ENCODE measurements at regions not wholly inside any gene's neighbourhood (a gene's known extent, or its start where the extent isn't known, plus 50 kb on each side); places are given as distances from the start of the nearest gene placed in this dataset.

- TF ChIP-seq POLR2A (IDR thresholded peaks at IDR 0.05; ENCODE audit: low read length) (no peak), GATA1 (IDR thresholded peaks at IDR 0.05; ENCODE audit: low read depth, low read length) (no peak)
- DNase-seq, result no peak
Observed at GRCh38 chr3:54071601-54072000, 50.8 kb upstream of the CACNA2D3 start.

DNA sequence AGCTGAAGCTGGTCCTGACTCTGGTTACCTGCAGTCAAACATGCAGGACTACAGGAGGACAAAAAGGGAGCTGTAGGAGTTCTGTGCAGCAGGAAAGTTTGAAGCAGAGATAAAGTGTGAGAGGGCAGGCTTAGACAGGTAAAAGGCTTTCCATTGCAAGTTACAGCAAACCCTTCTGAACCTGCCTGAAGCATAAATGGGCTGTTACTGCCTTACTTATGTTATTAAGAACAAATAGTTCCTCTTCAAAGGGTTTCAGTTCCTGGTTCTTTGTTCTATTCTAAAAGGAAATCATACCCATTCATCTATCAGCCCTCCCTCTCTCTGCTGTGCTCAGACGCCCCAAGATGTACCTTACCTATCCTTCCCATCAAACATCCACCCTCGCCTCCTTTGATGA lies 52.4 kb upstream of the CACNA2D3 start:
- no peak for TF ChIP-seq POLR2A (IDR thresholded peaks at IDR 0.05; ENCODE audit: low read length)
- no peak for DNase-seq

DNA sequence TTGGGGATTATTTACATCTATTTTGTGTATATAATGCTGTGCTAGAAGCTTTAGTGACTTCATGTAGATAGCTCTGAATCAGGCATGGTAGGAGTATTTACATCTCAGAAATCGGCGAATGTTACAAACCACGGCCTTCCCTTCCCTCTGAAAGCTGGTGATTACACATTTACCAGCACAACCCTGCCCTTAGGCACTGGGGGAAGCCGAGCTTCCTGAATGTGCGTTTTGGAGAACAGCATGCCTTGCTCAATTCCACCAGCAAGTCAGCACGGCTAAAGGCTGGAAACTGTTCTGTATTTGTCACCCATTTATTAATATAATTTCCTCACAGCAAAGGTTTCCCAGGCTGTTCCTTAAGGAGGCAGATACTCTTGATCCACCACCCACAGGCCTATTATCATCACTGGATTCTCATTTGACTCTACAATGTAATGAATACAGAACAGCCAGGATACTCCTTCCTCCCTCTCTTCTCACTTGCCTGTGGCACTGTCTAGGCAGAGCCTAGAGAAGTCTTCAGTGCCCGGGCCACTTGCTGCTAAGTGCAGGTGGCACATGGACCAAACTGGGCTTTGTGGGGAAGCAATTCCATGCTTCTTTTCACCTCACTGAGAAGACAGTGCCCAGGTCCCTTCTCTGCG lies 55.2 kb upstream of the CACNA2D3 start:
- no peak for DNase-seq
- TF ChIP-seq POLR2A (IDR thresholded peaks at IDR 0.05; ENCODE audit: low read length) (no peak), GATA1 (IDR thresholded peaks at IDR 0.05; ENCODE audit: low read depth, low read length) (no peak)

- no peak for DNase-seq
- TF ChIP-seq GATA1 (IDR thresholded peaks at IDR 0.05; ENCODE audit: low read depth, low read length) (no peak), POLR2A (IDR thresholded peaks at IDR 0.05; ENCODE audit: low read length) (no peak)
Observed at GRCh38 chr3:54066253-54066652, 56.1 kb upstream of the CACNA2D3 start.

- no peak for TF ChIP-seq GATA1 (IDR thresholded peaks at IDR 0.05; ENCODE audit: low read depth, low read length)
- no peak for DNase-seq
Observed at GRCh38 chr3:54065586-54065985, 56.8 kb upstream of the CACNA2D3 start.

- TF ChIP-seq POLR2A (IDR thresholded peaks at IDR 0.05; ENCODE audit: low read length), result no peak
- no peak for TF ChIP-seq GATA1 (IDR thresholded peaks at IDR 0.05; ENCODE audit: low read depth, low read length)
- DNase-seq, result no peak
Observed at GRCh38 chr3:54065140-54065539, 57.2 kb upstream of the CACNA2D3 start.

- no peak for TF ChIP-seq GATA1 (IDR thresholded peaks at IDR 0.05; ENCODE audit: low read depth, low read length)
- TF ChIP-seq POLR2A (IDR thresholded peaks at IDR 0.05; ENCODE audit: low read length), result no peak
- DNase-seq, result no peak
Observed at GRCh38 chr3:54064486-54064885, 57.9 kb upstream of the CACNA2D3 start.

GRCh38 chr3:54062546-54062945 lies 59.8 kb upstream of the CACNA2D3 start:
- DNase-seq, result no peak
- TF ChIP-seq GATA1 (IDR thresholded peaks at IDR 0.05; ENCODE audit: low read depth, low read length) (no peak), POLR2A (IDR thresholded peaks at IDR 0.05; ENCODE audit: low read length) (no peak)

DNA sequence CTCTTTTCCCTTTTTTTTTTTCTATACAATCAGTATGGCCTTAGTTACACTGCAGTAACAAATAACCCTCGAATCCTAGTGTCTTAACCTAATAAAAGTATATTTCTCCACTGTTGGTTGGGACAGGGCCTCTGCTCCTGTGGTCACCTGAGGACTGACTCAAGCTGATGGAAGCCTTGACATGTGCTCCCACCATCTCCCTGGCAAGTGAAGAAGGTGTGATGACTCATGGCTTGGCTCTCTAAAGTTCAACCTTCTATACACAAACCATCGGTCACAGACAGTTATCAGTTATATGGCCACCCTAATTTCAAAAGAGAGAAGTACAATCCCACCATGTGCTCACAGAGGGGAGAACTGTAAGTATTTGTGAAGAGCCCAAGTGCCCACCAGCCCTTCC lies 65.8 kb upstream of the CACNA2D3 start:
- TF ChIP-seq POLR2A (IDR thresholded peaks at IDR 0.05; ENCODE audit: low read length), result no peak
- no peak for TF ChIP-seq GATA1 (IDR thresholded peaks at IDR 0.05; ENCODE audit: low read depth, low read length)
- no peak for DNase-seq

GRCh38 chr3:54053882-54054281 lies 68.5 kb upstream of the CACNA2D3 start:
- DNase-seq, result no peak
- TF ChIP-seq POLR2A (IDR thresholded peaks at IDR 0.05; ENCODE audit: low read length) (no peak), GATA1 (IDR thresholded peaks at IDR 0.05; ENCODE audit: low read depth, low read length) (no peak)

DNA sequence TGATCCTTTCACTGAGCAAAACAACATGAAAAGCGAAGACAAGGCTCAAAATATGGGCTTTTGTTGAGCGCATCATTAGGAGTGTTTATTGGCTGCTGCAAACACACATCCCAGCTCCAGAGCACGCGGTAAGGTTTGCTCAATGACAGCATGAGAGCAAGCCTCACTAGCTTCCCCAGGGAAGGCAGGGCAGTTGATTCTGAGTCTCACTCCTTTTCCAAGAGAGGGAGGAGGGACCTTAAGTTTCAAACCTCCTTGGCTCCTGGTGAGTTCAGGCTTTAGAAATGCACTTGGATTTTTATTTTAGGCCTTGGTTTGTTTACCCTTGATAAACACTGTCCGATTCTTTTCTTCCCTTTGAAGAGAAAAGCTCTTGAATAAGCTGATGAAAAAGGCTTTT lies 69.1 kb upstream of the CACNA2D3 start:
- no peak for TF ChIP-seq POLR2A (IDR thresholded peaks at IDR 0.05; ENCODE audit: low read length)
- no peak for TF ChIP-seq GATA1 (IDR thresholded peaks at IDR 0.05; ENCODE audit: low read depth, low read length)
- DNase-seq, result no peak

DNA sequence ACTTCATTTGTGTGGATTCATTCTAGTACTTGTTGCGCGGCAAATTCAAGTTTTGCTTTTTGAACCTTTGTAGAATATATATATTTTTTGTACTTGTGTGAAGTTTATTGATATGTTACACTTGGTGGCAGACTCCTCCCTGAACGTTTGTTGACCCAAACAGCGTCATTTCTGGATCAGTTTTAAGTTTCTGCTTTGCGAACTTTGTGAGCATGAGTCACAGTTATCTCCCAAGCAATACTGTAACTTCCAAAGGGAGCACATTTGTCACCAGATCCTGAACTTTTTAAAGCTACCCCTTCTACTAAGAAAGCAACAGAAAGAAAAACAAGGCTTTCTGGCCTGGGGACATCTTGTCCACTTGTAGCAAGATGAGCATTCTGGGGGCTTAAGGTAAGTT lies 74.8 kb upstream of the CACNA2D3 start:
- no peak for TF ChIP-seq GATA1 (IDR thresholded peaks at IDR 0.05; ENCODE audit: low read depth, low read length)
- TF ChIP-seq POLR2A (IDR thresholded peaks at IDR 0.05; ENCODE audit: low read length), result no peak
- DNase-seq, result no peak

DNA sequence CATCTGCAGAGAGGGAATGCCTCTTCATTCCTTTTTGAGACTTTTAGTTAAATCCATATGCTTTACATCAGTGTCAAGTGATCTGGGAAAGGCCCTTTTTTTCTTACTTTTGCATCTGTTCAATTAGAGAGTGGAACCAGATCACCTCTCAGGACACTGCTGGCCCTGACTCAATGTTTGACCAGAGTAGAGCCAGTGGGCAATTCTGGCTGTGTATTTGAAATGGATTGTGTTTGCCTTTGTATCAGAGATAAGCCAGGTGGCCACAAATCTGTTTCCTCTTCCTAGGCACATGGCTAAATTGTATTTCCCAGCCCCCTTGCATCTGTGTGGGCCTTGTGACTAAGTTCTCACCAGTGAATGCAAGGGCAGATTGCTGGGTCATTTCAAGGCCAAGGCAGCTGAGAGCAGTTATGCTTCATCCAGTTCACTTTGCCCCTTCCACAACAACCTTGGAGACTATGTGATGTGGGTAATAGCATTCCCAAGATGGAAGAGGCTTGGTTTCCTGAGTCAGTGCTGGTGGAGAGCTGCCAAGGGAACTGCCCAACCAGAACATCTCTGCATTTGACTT lies 75.6 kb upstream of the CACNA2D3 start:
- no peak for TF ChIP-seq GATA1 (IDR thresholded peaks at IDR 0.05; ENCODE audit: low read depth, low read length)
- TF ChIP-seq POLR2A (IDR thresholded peaks at IDR 0.05; ENCODE audit: low read length), result no peak
- DNase-seq, result no peak

- DNase-seq, result no peak
- TF ChIP-seq GATA1 (IDR thresholded peaks at IDR 0.05; ENCODE audit: low read depth, low read length) (no peak), POLR2A (IDR thresholded peaks at IDR 0.05; ENCODE audit: low read length) (no peak)
Observed at GRCh38 chr3:54045061-54045815, 77.1 kb upstream of the CACNA2D3 start.

- no peak for TF ChIP-seq GATA1 (IDR thresholded peaks at IDR 0.05; ENCODE audit: low read depth, low read length)
- no peak for TF ChIP-seq POLR2A (IDR thresholded peaks at IDR 0.05; ENCODE audit: low read length)
- DNase-seq, result no peak
Observed at GRCh38 chr3:54042259-54042823, 80.0 kb upstream of the CACNA2D3 start.
